HG02981 (cell line): ENCODE measurements at regions not wholly inside any gene's neighbourhood (a gene's known extent, or its start where the extent isn't known, plus 50 kb on each side); places are given as distances from the start of the nearest gene placed in this dataset.

Source experiments
- ATAC-seq: cut with Tn5 transposase; IDR thresholded peaks from one replicate; pipeline ENCODE4 v1.9.1; 2021; ENCODE audit warnings: mild to moderate bottlenecking, moderate library complexity; ENCODE audit not compliant: unreplicated experiment

- ATAC-seq, result peak; percentile 54
Observed at GRCh38 chr2:23199115-23199918, 185.7 kb upstream of the KLHL29 start.

GRCh38 chr2:23200068-23200786 is 184.8 kb upstream of the KLHL29 start:
- ATAC-seq, result no peak

- no peak for ATAC-seq
Observed at GRCh38 chr2:23200787-23201114, 184.2 kb upstream of the KLHL29 start.

GRCh38 chr2:23203383-23203782 is 181.6 kb upstream of the KLHL29 start:
- no peak for ATAC-seq

- no peak for ATAC-seq
Observed at GRCh38 chr2:23204685-23205242, 180.2 kb upstream of the KLHL29 start.

- ATAC-seq, result no peak
Observed at GRCh38 chr2:23206650-23207049, 178.3 kb upstream of the KLHL29 start.

- no peak for ATAC-seq
Observed at GRCh38 chr2:23207871-23208270, 177.1 kb upstream of the KLHL29 start.

GRCh38 chr2:23208339-23208738 is 176.6 kb upstream of the KLHL29 start:
- ATAC-seq, result no peak

- ATAC-seq, result no peak
Observed at GRCh38 chr2:23209059-23209458, 175.9 kb upstream of the KLHL29 start.

- no peak for ATAC-seq
Observed at GRCh38 chr2:23211987-23212583, 172.9 kb upstream of the KLHL29 start.

GRCh38 chr2:23213196-23213595 is 171.8 kb upstream of the KLHL29 start:
- ATAC-seq, result no peak

GRCh38 chr2:23215016-23215415 is 170.0 kb upstream of the KLHL29 start:
- ATAC-seq, result no peak

- no peak for ATAC-seq
Observed at GRCh38 chr2:23219666-23220065, 165.3 kb upstream of the KLHL29 start.

- ATAC-seq, result no peak
Observed at GRCh38 chr2:23220513-23221094, 164.4 kb upstream of the KLHL29 start.

- no peak for ATAC-seq
Observed at GRCh38 chr2:23221236-23221635, 163.7 kb upstream of the KLHL29 start.

GRCh38 chr2:23221901-23222300 is 163.1 kb upstream of the KLHL29 start:
- no peak for ATAC-seq

GRCh38 chr2:23230885-23231284 is 154.1 kb upstream of the KLHL29 start:
- ATAC-seq, result no peak

- ATAC-seq, result no peak
Observed at GRCh38 chr2:23231865-23232264, 153.1 kb upstream of the KLHL29 start.

GRCh38 chr2:23235292-23235691 is 149.7 kb upstream of the KLHL29 start:
- ATAC-seq, result no peak

- no peak for ATAC-seq
Observed at GRCh38 chr2:23235736-23236135, 149.2 kb upstream of the KLHL29 start.

GRCh38 chr2:23237147-23237546 is 147.8 kb upstream of the KLHL29 start:
- no peak for ATAC-seq
